SK-N-SH (cell line): ENCODE measurements at regions not wholly inside any gene's neighbourhood (a gene's known extent, or its start where the extent isn't known, plus 50 kb on each side); places are given as distances from the start of the nearest gene placed in this dataset.

Source experiments
- CTCF ChIA-PET: fragments of 300-600, 350-600 bp; formaldehyde crosslinking; extraction: SDS; loops from one replicate; lab custom pipeline; 2021; lab: Yijun Ruan, JAX
- POLR2A ChIA-PET: fragments of 350-600 bp; sonication (Branson Sonifier 250); formaldehyde crosslinking; extraction: SDS; loops from one replicate; lab custom pipeline; 2020; ENCODE audit warnings: antibody characterized with exemption, inconsistent platforms; lab: Yijun Ruan, JAX
- DNase-seq: peaks from one replicate; pipeline ENCODE4 v3.0.0; 2012
- H2AFZ ChIP-seq: fragments of 200-600 bp; sonication (generic); 2 replicates; pipeline ENCODE4 v1.8.1; 2016; ENCODE audit warnings: antibody characterized with exemption, mild to moderate bottlenecking, low read depth
- H3F3A ChIP-seq: fragments of 200-600 bp; sonication (generic); replicated peaks from 2 replicates; pipeline ENCODE3; 2016; ENCODE audit warnings: antibody characterized with exemption, mild to moderate bottlenecking; ENCODE audit not compliant: insufficient read depth
- H3K27ac ChIP-seq, 2 experiments: fragments of 200-500 bp in 1 of 2; fragments of 200-600 bp in 1 of 2; sonication (Bioruptor generic) in 1 of 2; sonication (generic), shearing (Covaris generic) in 1 of 2; 2 replicates each; pipeline versions ENCODE4 v1.5.1 to v1.6.1; 2014 to 2016; ENCODE audit warnings: low read depth in 2 of 2, inconsistent platforms in 1 of 2, low read length in 1 of 2, mild to moderate bottlenecking in 1 of 2, mixed read lengths in 1 of 2
- H3K27me3 ChIP-seq: fragments of 200-600 bp; sonication (generic), shearing (Covaris generic); 2 replicates; pipeline ENCODE4 v1.6.1; 2016; ENCODE audit warnings: mixed run types; ENCODE audit not compliant: insufficient read depth
- H3K36me3 ChIP-seq, 2 experiments: fragments of 200-500 bp in 1 of 2; fragments of 200-600 bp in 1 of 2; sonication (Bioruptor generic) in 1 of 2; sonication (generic) in 1 of 2; replicated peaks in 1 of 2; 2 replicates each; pipeline versions ENCODE3 to v1.5.1; 2014 to 2016; ENCODE audit warnings: low read length in 1 of 2, mild to moderate bottlenecking in 1 of 2; ENCODE audit not compliant: insufficient read depth in 2 of 2, control insufficient read depth in 1 of 2
- H3K4me1 ChIP-seq, 2 experiments: fragments of 200-500 bp in 1 of 2; fragments of 200-600 bp in 1 of 2; sonication (Bioruptor generic) in 1 of 2; sonication (generic), shearing (Covaris generic) in 1 of 2; 2 replicates each; pipeline versions ENCODE4 v1.5.1 to v1.6.1; 2014 to 2016; ENCODE audit warnings: low read depth in 1 of 2, low read length in 1 of 2, mixed run types in 1 of 2; ENCODE audit not compliant: insufficient read depth in 2 of 2, control insufficient read depth in 1 of 2
- H3K4me2 ChIP-seq: fragments of 200-600 bp; sonication (generic), shearing (Covaris generic); 2 replicates; pipeline ENCODE4 v1.6.1; 2017; ENCODE audit warnings: mixed run types
- H3K4me3 ChIP-seq, 2 experiments: fragments of 200-500 bp in 1 of 2; fragments of 200-600 bp in 1 of 2; sonication (Bioruptor generic) in 1 of 2; sonication (generic), shearing (Covaris generic) in 1 of 2; 2 replicates each; pipeline versions ENCODE4 v1.5.1 to v1.8.1; 2014 to 2016; ENCODE audit warnings: low read depth in 2 of 2, inconsistent platforms in 1 of 2, low read length in 1 of 2, mild to moderate bottlenecking in 1 of 2, mixed read lengths in 1 of 2, moderate library complexity in 1 of 2
- H3K79me2 ChIP-seq: fragments of 200-600 bp; sonication (generic); 2 replicates; pipeline ENCODE4 v1.8.1; 2017; ENCODE audit warnings: mild to moderate bottlenecking; ENCODE audit not compliant: insufficient read depth
- H3K9ac ChIP-seq: fragments of 200-600 bp; sonication (generic); 2 replicates; pipeline ENCODE4 v1.6.1; 2017; ENCODE audit warnings: mixed run types
- H3K9me2 ChIP-seq: fragments of 200-600 bp; sonication (generic); 2 replicates; pipeline ENCODE4 v1.6.1; 2017; ENCODE audit warnings: mixed run types
- H3K9me3 ChIP-seq: fragments of 200-600 bp; sonication (generic); 2 replicates; pipeline ENCODE4 v1.6.1; 2017; ENCODE audit warnings: mixed run types, mild to moderate bottlenecking, moderate library complexity
- H4K20me1 ChIP-seq: fragments of 200-600 bp; sonication (generic); 2 replicates; pipeline ENCODE4 v1.6.1; 2017; ENCODE audit warnings: mild to moderate bottlenecking, mixed run types; ENCODE audit not compliant: insufficient read depth
- CTCF ChIP-seq: fragments of 200-600 bp; sonication (generic); IDR thresholded peaks from 2 replicates; pipeline ENCODE4 v1.6.1; 2017; ENCODE audit warnings: antibody characterized with exemption, mild to moderate bottlenecking, moderate library complexity
- FOXM1 ChIP-seq: IDR thresholded peaks from 2 replicates; pipeline ENCODE4 v1.4.0; 2012; ENCODE audit warnings: low read depth, mild to moderate bottlenecking
- GABPA ChIP-seq: IDR thresholded peaks from 2 replicates; pipeline ENCODE4 v1.4.0; 2012; ENCODE audit warnings: low read depth, mild to moderate bottlenecking
- GATA2 ChIP-seq: sonication (generic); formaldehyde crosslinking; IDR thresholded peaks from 2 replicates; pipeline ENCODE4 v1.5.0; 2020; ENCODE audit warnings: mild to moderate bottlenecking, missing genetic modification reagents
- IRF3 ChIP-seq: fragments of 150-350 bp; IDR thresholded peaks from 2 replicates; pipeline ENCODE4 v1.6.1; 2016; ENCODE audit warnings: mild to moderate bottlenecking, low read depth, low read length
- MEF2A ChIP-seq: IDR thresholded peaks from 2 replicates; pipeline ENCODE4 v1.4.0; 2012; ENCODE audit warnings: low read depth, borderline replicate concordance
- MXI1 ChIP-seq: IDR thresholded peaks from 2 replicates; pipeline ENCODE4 v1.6.1; 2012; ENCODE audit warnings: mild to moderate bottlenecking, low read depth, low read length, improper control_type of control experiment
- NFIC ChIP-seq: IDR thresholded peaks from 2 replicates; pipeline ENCODE4 v1.4.0; 2012; ENCODE audit warnings: borderline replicate concordance
- POLR2AphosphoS5 ChIP-seq: IDR thresholded peaks from 2 replicates; pipeline ENCODE4 v1.6.1; 2012; ENCODE audit warnings: low read depth, low read length
- RCOR1 ChIP-seq: fragments of 150-350 bp; IDR thresholded peaks from 2 replicates; pipeline ENCODE4 v1.6.1; 2017; ENCODE audit warnings: antibody characterized with exemption, low read length
- RFX5 ChIP-seq: IDR thresholded peaks from 2 replicates; pipeline ENCODE4 v1.6.1; 2012; ENCODE audit warnings: mild to moderate bottlenecking, improper control_type of control experiment, low read length
- SIN3A ChIP-seq: IDR thresholded peaks from 2 replicates; pipeline ENCODE4 v1.6.1; 2012; ENCODE audit warnings: low read depth, mild to moderate bottlenecking, low read length, moderate library complexity, borderline replicate concordance
- TAF1 ChIP-seq: IDR thresholded peaks from 2 replicates; pipeline ENCODE4 v1.6.1; 2012; ENCODE audit warnings: low read depth, mild to moderate bottlenecking, low read length, moderate library complexity, borderline replicate concordance
- YY1 ChIP-seq: IDR thresholded peaks from 2 replicates; pipeline ENCODE4 v1.4.0; 2012; ENCODE audit warnings: low read depth, mild to moderate bottlenecking
- ZBTB33 ChIP-seq: IDR thresholded peaks from 2 replicates; pipeline ENCODE4 v1.4.0; 2012; ENCODE audit warnings: low read depth, borderline replicate concordance
- WGBS: methylation state at CpG from one replicate; pipeline ENCODE4 v1.1.6; 2017; ENCODE audit warnings: low lambda C conversion rate; 5-methylcytosine and 5-hydroxymethylcytosine counted together
- TF ChIP-seq, protein P1 (sequence below): IDR thresholded peaks from 2 replicates; pipeline ENCODE4; 2012
- TF ChIP-seq, protein P2 (sequence below): fragments of 150-350 bp; IDR thresholded peaks from 2 replicates; pipeline ENCODE4 v1.6.1; 2017; ENCODE audit warnings: antibody characterized with exemption, low read length, low read depth, borderline replicate concordance

DNA sequence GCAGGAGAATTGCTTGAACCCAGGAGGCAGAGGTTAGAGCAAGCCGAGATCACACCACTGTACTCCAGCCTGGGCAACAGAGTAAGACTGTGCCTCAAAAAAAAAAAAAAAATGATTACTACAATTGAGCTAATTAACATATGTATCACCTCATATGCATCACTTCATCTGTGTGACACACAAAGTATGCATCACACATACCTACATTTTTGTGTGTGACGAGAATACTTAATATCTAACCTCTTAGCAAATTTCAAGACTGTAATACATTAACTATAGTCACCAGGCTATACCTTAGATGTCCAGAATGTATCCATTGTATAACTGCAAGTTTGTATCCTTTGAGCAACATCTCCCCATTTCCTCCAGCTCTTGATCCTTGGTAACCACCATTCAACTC, 214.2 kb upstream of the MON1B start:
- no peak for TF ChIP-seq GATA2 (CRISPR knock-in tag)
- no peak for TF ChIP-seq IRF3
- TF ChIP-seq NFIC, result no peak
- TF ChIP-seq MXI1, result no peak
- TF ChIP-seq POLR2AphosphoS5, result no peak
- TF ChIP-seq, protein P1, sequence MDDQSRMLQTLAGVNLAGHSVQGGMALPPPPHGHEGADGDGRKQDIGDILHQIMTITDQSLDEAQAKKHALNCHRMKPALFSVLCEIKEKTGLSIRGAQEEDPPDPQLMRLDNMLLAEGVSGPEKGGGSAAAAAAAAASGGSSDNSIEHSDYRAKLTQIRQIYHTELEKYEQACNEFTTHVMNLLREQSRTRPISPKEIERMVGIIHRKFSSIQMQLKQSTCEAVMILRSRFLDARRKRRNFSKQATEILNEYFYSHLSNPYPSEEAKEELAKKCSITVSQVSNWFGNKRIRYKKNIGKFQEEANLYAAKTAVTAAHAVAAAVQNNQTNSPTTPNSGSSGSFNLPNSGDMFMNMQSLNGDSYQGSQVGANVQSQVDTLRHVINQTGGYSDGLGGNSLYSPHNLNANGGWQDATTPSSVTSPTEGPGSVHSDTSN, result no peak
- no peak for TF ChIP-seq ZBTB33
- TF ChIP-seq GABPA, result no peak
- no peak for TF ChIP-seq MEF2A
- TF ChIP-seq FOXM1, result no peak
- TF ChIP-seq RCOR1, result no peak
- no peak for TF ChIP-seq RFX5
- TF ChIP-seq TAF1, result no peak
- no peak for TF ChIP-seq YY1
- TF ChIP-seq SIN3A, result no peak
- TF ChIP-seq, protein P2, sequence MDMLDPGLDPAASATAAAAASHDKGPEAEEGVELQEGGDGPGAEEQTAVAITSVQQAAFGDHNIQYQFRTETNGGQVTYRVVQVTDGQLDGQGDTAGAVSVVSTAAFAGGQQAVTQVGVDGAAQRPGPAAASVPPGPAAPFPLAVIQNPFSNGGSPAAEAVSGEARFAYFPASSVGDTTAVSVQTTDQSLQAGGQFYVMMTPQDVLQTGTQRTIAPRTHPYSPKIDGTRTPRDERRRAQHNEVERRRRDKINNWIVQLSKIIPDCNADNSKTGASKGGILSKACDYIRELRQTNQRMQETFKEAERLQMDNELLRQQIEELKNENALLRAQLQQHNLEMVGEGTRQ, result no peak
- TF ChIP-seq CTCF, result no peak
- H3K4me1 ChIP-seq, result no peaks in the 10 kb centered on the region
- no peaks in the 10 kb centered on the region for H3F3A ChIP-seq
- H3K27ac ChIP-seq, result no peak overlapping the region
- no peak overlapping the region for H3K4me3 ChIP-seq
- no peak overlapping the region for H2AFZ ChIP-seq
- no peaks in the 10 kb centered on the region for H3K9me2 ChIP-seq
- ChIA-PET POLR2A (no interaction called here), CTCF (interaction anchor here (0.9 to 1.3 kb wide), 2 partner anchors 195 to 698 kb away, joined by 3 read pairs; no protein-coding TSS in a partner anchor)
- no peak for DNase-seq
- no peaks in the 10 kb centered on the region for H4K20me1 ChIP-seq
- H3K36me3 ChIP-seq, result no peaks in the 10 kb centered on the region
- no peaks in the 10 kb centered on the region for H3K27me3 ChIP-seq
- H3K9ac ChIP-seq, result no peak overlapping the region
- 46% methylated on average over 2 of the region's 2 CpGs for WGBS
- H3K79me2 ChIP-seq, result no peaks in the 10 kb centered on the region
- H3K4me2 ChIP-seq, result no peak overlapping the region
- H3K9me3 ChIP-seq, result no peaks in the 10 kb centered on the region
